Keratinocyte (primary cell): ENCODE measurements at regions not wholly inside any gene's neighbourhood (a gene's known extent, or its start where the extent isn't known, plus 50 kb on each side); places are given as distances from the start of the nearest gene placed in this dataset.
A peak's percentile ranks its signal among the peaks of the same experiment; 100 is the strongest.

Source experiments
- DNase-seq: peaks from one replicate; pipeline ENCODE4 v3.0.0-alpha.2; 2011; ENCODE audit warnings: low read depth, missing footprints, low spot score
- FAIRE-seq: peaks from 2 replicates; lab custom pipeline; 2011; peaks lifted over from hg19 to GRCh38; lab: Jason Lieb, UNC
- H2AFZ ChIP-seq: 2 replicates; pipeline ENCODE4 v1.6.0; 2012; ENCODE audit warnings: low read length, control low read depth, inconsistent platforms; ENCODE audit not compliant: control insufficient read depth
- H3K27ac ChIP-seq: 2 replicates; pipeline ENCODE4 v1.5.1; 2011; ENCODE audit warnings: low read length; ENCODE audit not compliant: control insufficient read depth, insufficient read depth
- H3K27me3 ChIP-seq: 3 replicates; pipeline ENCODE4 v1.6.0; 2011; ENCODE audit warnings: low read length; ENCODE audit not compliant: control insufficient read depth, insufficient read depth; ENCODE audit errors: extremely low read depth
- H3K36me3 ChIP-seq, 2 experiments: 2 replicates in 1 of 2; 3 replicates in 1 of 2; pipeline ENCODE4 v1.5.1; 2011; ENCODE audit warnings: low read length in 2 of 2, mild to moderate bottlenecking in 1 of 2; ENCODE audit not compliant: control insufficient read depth in 2 of 2, insufficient read depth in 2 of 2; ENCODE audit errors: extremely low read depth in 1 of 2
- H3K4me1 ChIP-seq: 3 replicates; pipeline ENCODE4 v1.5.1; 2011; ENCODE audit warnings: low read length; ENCODE audit not compliant: control insufficient read depth, insufficient read depth; ENCODE audit errors: extremely low read depth
- H3K4me2 ChIP-seq: 3 replicates; pipeline ENCODE4 v1.6.0; 2011; ENCODE audit warnings: low read depth, low read length; ENCODE audit not compliant: control insufficient read depth, insufficient read depth; ENCODE audit errors: extremely low read depth
- H3K4me3 ChIP-seq, 3 experiments: fragments of 200-600 bp in 1 of 3; sonication (generic) in 1 of 3; 2 replicates in 2 of 3; 3 replicates in 1 of 3; pipeline ENCODE4 v1.5.1; 2011 to 2016; ENCODE audit warnings: low read length in 3 of 3, mild to moderate bottlenecking in 3 of 3, control low read depth in 2 of 3, inconsistent platforms in 1 of 3, low read depth in 1 of 3, mixed read lengths in 1 of 3, mixed run types in 1 of 3, moderate library complexity in 1 of 3; ENCODE audit not compliant: control insufficient read depth in 2 of 3, insufficient read depth in 2 of 3; ENCODE audit errors: extremely low read depth in 1 of 3
- H3K79me2 ChIP-seq: 2 replicates; pipeline ENCODE4 v1.6.0; 2012; ENCODE audit warnings: low read length; ENCODE audit not compliant: control insufficient read depth, insufficient read depth
- H3K9ac ChIP-seq: 3 replicates; pipeline ENCODE4 v1.6.0; 2011; ENCODE audit warnings: low read length; ENCODE audit not compliant: control insufficient read depth, insufficient read depth; ENCODE audit errors: extremely low read depth
- H3K9me1 ChIP-seq: 3 replicates; pipeline ENCODE4 v1.6.0; 2011; ENCODE audit warnings: low read length; ENCODE audit not compliant: control insufficient read depth, insufficient read depth; ENCODE audit errors: extremely low read depth
- H3K9me3 ChIP-seq: 2 replicates; pipeline ENCODE4 v1.5.1; 2012; ENCODE audit warnings: low read depth, low read length; ENCODE audit not compliant: control insufficient read depth
- H4K20me1 ChIP-seq: 3 replicates; pipeline ENCODE4 v1.6.0; 2011; ENCODE audit warnings: low read length; ENCODE audit not compliant: control insufficient read depth, insufficient read depth; ENCODE audit errors: extremely low read depth
- CTCF ChIP-seq, 3 experiments: IDR thresholded peaks in 1 of 3; conservative IDR thresholded peaks in 1 of 3; optimal IDR thresholded peaks in 1 of 3; 2 replicates in 2 of 3; 3 replicates in 1 of 3; pipeline versions ENCODE3 to v1.5.1; 2011; ENCODE audit warnings: low read length in 3 of 3, mild to moderate bottlenecking in 3 of 3, moderate library complexity in 2 of 3, control low read depth in 1 of 3, inconsistent platforms in 1 of 3; ENCODE audit not compliant: insufficient read depth in 2 of 3; ENCODE audit errors: extremely low read depth in 1 of 3
- EZH2 ChIP-seq: IDR thresholded peaks from one replicate; pipeline ENCODE4 v1.6.1; 2012; ENCODE audit warnings: inconsistent platforms, mild to moderate bottlenecking, low read length, moderate library complexity
- dilution Hi-C: fragments of 300-500 bp; cut with MboI; formaldehyde crosslinking; loops from one replicate; pipeline ENCODE4 v1.7.0; 2020; ENCODE audit warnings: low sequenced_read_pairs; ENCODE audit not compliant: extremely low pct_ligation_motif_present

- Histone ChIP-seq H3K27me3 (peaks cover 55% of the 10 kb centered on the region), H3K4me3 (no peak overlapping the region), H4K20me1 (no peaks in the 10 kb centered on the region), H3K4me2 (no peak overlapping the region), H3K79me2 (no peaks in the 10 kb centered on the region), H3K9ac (no peak overlapping the region), H3K9me3 (no peaks in the 10 kb centered on the region), H3K27ac (no peak overlapping the region), H3K36me3 (no peaks in the 10 kb centered on the region), H3K9me1 (no peaks in the 10 kb centered on the region), H2AFZ (no peak overlapping the region), H3K4me1 (no peaks in the 10 kb centered on the region)
- DNase-seq (no peak), FAIRE-seq (no peak)
- dilution Hi-C loops, result no loop called here
- TF ChIP-seq EZH2 (no peak), CTCF (optimal IDR thresholded peaks at IDR 0.05 in 1 of 3, IDR thresholded peaks at IDR 0.05 in 1 of 3, conservative IDR thresholded peaks at IDR 0.05 in 1 of 3; ENCODE audit: extremely low read depth in 1 of 3, insufficient read depth in 2 of 3, low read length in 3 of 3) (peak in 1 of 3 experiments; percentile 45)
Observed at GRCh38 chr11:69892237-69892985, 73.2 kb upstream of the FGF3 start.

GRCh38 chr11:69892986-69893555 is 73.9 kb upstream of the FGF3 start:
- dilution Hi-C loops, result no loop called here
- no peaks in the 10 kb centered on the region for H3K9me3 ChIP-seq
- no peaks in the 10 kb centered on the region for H4K20me1 ChIP-seq
- H3K36me3 ChIP-seq, result no peaks in the 10 kb centered on the region
- peaks cover 57% of the 10 kb centered on the region for H3K27me3 ChIP-seq
- no peak overlapping the region for H3K27ac ChIP-seq
- no peak overlapping the region for H3K9ac ChIP-seq
- no peak overlapping the region for H3K4me3 ChIP-seq
- H3K9me1 ChIP-seq, result no peaks in the 10 kb centered on the region
- no peak for FAIRE-seq
- no peaks in the 10 kb centered on the region for H3K4me1 ChIP-seq
- no peak for TF ChIP-seq CTCF (optimal IDR thresholded peaks at IDR 0.05 in 1 of 3, IDR thresholded peaks at IDR 0.05 in 1 of 3, conservative IDR thresholded peaks at IDR 0.05 in 1 of 3; ENCODE audit: extremely low read depth in 1 of 3, insufficient read depth in 2 of 3, low read length in 3 of 3)
- TF ChIP-seq EZH2, result no peak
- no peak for DNase-seq
- no peaks in the 10 kb centered on the region for H3K79me2 ChIP-seq
- H3K4me2 ChIP-seq, result no peak overlapping the region
- no peak overlapping the region for H2AFZ ChIP-seq
